GM12878 (cell line): ENCODE measurements at regions not wholly inside any gene's neighbourhood (a gene's known extent, or its start where the extent isn't known, plus 50 kb on each side); places are given as distances from the start of the nearest gene placed in this dataset.

Experiments used
- CEBPB ChIP-seq, 2 experiments: fragments of 150-350 bp in 1 of 2; IDR thresholded peaks; 2 replicates each; pipeline ENCODE4 v1.6.1; 2012 to 2014; ENCODE audit warnings: low read depth in 2 of 2, low read length in 2 of 2, borderline replicate concordance in 1 of 2, inconsistent platforms in 1 of 2
- CREB1 ChIP-seq: IDR thresholded peaks from 2 replicates; pipeline ENCODE4 v1.6.1; 2012; ENCODE audit warnings: low read depth, mild to moderate bottlenecking, inconsistent platforms
- CTCF ChIP-seq, 3 experiments: IDR thresholded peaks in 2 of 3; conservative IDR thresholded peaks in 1 of 3; 2 replicates each; pipeline ENCODE4 v1.5.1; 2011; ENCODE audit warnings: low read depth in 3 of 3, low read length in 3 of 3, mild to moderate bottlenecking in 3 of 3, control low read depth in 2 of 3, moderate library complexity in 2 of 3, inconsistent platforms in 1 of 3, mixed read lengths in 1 of 3; ENCODE audit not compliant: control insufficient read depth in 2 of 3, insufficient read depth in 1 of 3; ENCODE audit errors: extremely low read depth in 1 of 3
- EP300 ChIP-seq, 2 experiments: fragments of 150-350 bp in 1 of 2; IDR thresholded peaks; 2 replicates each; pipeline ENCODE4 v1.6.1; 2011 to 2012; ENCODE audit warnings: low read depth in 2 of 2, low read length in 2 of 2, borderline replicate concordance in 1 of 2, improper control_type of control experiment in 1 of 2, inconsistent platforms in 1 of 2; ENCODE audit not compliant: control insufficient read depth in 1 of 2
- EZH2 ChIP-seq: IDR thresholded peaks from 2 replicates; pipeline ENCODE4 v1.6.1; 2012; ENCODE audit warnings: low read depth, mild to moderate bottlenecking, control low read depth, inconsistent platforms, low read length, borderline replicate concordance; ENCODE audit not compliant: control insufficient read depth
- POLR2A ChIP-seq: IDR thresholded peaks from 2 replicates; pipeline ENCODE4 v1.6.1; 2011; ENCODE audit warnings: low read depth, mild to moderate bottlenecking, low read length
- SP1 ChIP-seq: IDR thresholded peaks from one replicate; pipeline ENCODE4 v1.6.1; 2011; ENCODE audit warnings: low read depth, low read length

- no peak for TF ChIP-seq SP1
- no peak for TF ChIP-seq EP300 (IDR thresholded peaks at IDR 0.05; ENCODE audit: borderline replicate concordance in 1 of 2, control insufficient read depth in 1 of 2, low read depth in 2 of 2, low read length in 2 of 2)
- TF ChIP-seq POLR2A, result no peak
- no peak for TF ChIP-seq CTCF (IDR thresholded peaks at IDR 0.05 in 2 of 3, conservative IDR thresholded peaks at IDR 0.05 in 1 of 3; ENCODE audit: control insufficient read depth in 2 of 3, extremely low read depth in 1 of 3, insufficient read depth in 1 of 3, low read depth in 3 of 3, low read length in 3 of 3)
- TF ChIP-seq CREB1, result no peak
- TF ChIP-seq EZH2, result no peak
- TF ChIP-seq CEBPB (IDR thresholded peaks at IDR 0.05; ENCODE audit: borderline replicate concordance in 1 of 2, low read depth in 2 of 2, low read length in 2 of 2), result no peak
These were observed 304.1 kb downstream of the FGF10 start for GRCh38 chr5:44085083-44085482.
